Neural crest cell (in vitro differentiated cells): ENCODE measurements at regions not wholly inside any gene's neighbourhood (a gene's known extent, or its start where the extent isn't known, plus 50 kb on each side); places are given as distances from the start of the nearest gene placed in this dataset.
A peak's percentile ranks its signal among the peaks of the same experiment; 100 is the strongest.

Experiments used
- DNase-seq: peaks from one replicate; pipeline ENCODE4 v3.0.0; 2021; ENCODE audit warnings: low read depth, mixed read lengths, low spot score
- H3K27ac Mint-ChIP-seq: one replicate; pipeline ENCODE4 v1.8.0; 2021; ENCODE audit warnings: mild to moderate bottlenecking, mixed read lengths; ENCODE audit not compliant: unreplicated experiment
- H3K27me3 Mint-ChIP-seq: 2 replicates; pipeline ENCODE4 v1.8.0; 2021; ENCODE audit warnings: low read depth, mild to moderate bottlenecking, mixed read lengths
- H3K36me3 Mint-ChIP-seq: 2 replicates; pipeline ENCODE4 v1.8.0; 2021; ENCODE audit warnings: low read depth, mild to moderate bottlenecking, mixed read lengths
- H3K4me1 Mint-ChIP-seq: 2 replicates; pipeline ENCODE4 v1.8.0; 2021; ENCODE audit warnings: mixed read lengths
- H3K4me3 Mint-ChIP-seq: one replicate; pipeline ENCODE4 v1.8.0; 2021; ENCODE audit warnings: mild to moderate bottlenecking, mixed read lengths
- H3K9me3 Mint-ChIP-seq: 2 replicates; pipeline ENCODE4 v1.8.0; 2021; ENCODE audit warnings: mixed read lengths
- TF ChIP-seq, protein P1 (sequence below): fragments of 200-600 bp; sonication (generic); conservative IDR thresholded peaks from 2 replicates; pipeline ENCODE4 v1.5.0; 2021; ENCODE audit warnings: antibody characterized with exemption, mild to moderate bottlenecking

- H3K4me1 Mint-ChIP-seq = no peaks in the 10 kb centered on the region
- H3K4me3 Mint-ChIP-seq = no peak overlapping the region
- no peak overlapping the region for H3K27ac Mint-ChIP-seq
- no peaks in the 10 kb centered on the region for H3K36me3 Mint-ChIP-seq
- no peak for DNase-seq
- no peaks in the 10 kb centered on the region for H3K9me3 Mint-ChIP-seq
- TF ChIP-seq, protein P1, sequence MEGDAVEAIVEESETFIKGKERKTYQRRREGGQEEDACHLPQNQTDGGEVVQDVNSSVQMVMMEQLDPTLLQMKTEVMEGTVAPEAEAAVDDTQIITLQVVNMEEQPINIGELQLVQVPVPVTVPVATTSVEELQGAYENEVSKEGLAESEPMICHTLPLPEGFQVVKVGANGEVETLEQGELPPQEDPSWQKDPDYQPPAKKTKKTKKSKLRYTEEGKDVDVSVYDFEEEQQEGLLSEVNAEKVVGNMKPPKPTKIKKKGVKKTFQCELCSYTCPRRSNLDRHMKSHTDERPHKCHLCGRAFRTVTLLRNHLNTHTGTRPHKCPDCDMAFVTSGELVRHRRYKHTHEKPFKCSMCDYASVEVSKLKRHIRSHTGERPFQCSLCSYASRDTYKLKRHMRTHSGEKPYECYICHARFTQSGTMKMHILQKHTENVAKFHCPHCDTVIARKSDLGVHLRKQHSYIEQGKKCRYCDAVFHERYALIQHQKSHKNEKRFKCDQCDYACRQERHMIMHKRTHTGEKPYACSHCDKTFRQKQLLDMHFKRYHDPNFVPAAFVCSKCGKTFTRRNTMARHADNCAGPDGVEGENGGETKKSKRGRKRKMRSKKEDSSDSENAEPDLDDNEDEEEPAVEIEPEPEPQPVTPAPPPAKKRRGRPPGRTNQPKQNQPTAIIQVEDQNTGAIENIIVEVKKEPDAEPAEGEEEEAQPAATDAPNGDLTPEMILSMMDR = no peak
- H3K27me3 Mint-ChIP-seq = no peaks in the 10 kb centered on the region
Measured at GRCh38 chr2:194327196-194327888, 1329.7 kb upstream of the SLC39A10 start.

DNA sequence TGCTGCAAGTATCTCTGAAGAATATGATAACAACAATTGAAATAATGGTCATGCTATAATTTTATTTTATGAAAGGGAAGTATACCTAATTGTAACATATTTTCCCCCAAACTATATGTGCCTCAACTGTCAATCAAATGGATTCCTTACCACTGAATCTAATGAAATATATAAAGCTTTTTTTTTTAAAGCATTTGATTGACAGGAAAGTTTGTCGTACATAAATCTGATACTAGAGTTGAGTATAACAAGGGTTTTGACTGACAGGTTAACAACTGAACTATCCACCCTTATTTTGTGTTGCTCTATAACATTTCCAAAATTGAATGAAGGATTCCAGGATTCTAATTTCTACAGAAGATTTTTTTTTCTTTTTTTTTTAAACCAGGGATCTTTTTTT is 1333.3 kb upstream of the SLC39A10 start:
- no peaks in the 10 kb centered on the region for H3K4me1 Mint-ChIP-seq
- no peak for DNase-seq
- H3K27ac Mint-ChIP-seq = no peak overlapping the region
- no peaks in the 10 kb centered on the region for H3K9me3 Mint-ChIP-seq
- no peaks in the 10 kb centered on the region for H3K36me3 Mint-ChIP-seq
- TF ChIP-seq, protein P1 = no peak
- H3K4me3 Mint-ChIP-seq = no peak overlapping the region
- H3K27me3 Mint-ChIP-seq = no peaks in the 10 kb centered on the region

GRCh38 chr2:194320520-194320919 is 1336.5 kb upstream of the SLC39A10 start:
- Mint-ChIP-seq H3K4me1 (no peaks in the 10 kb centered on the region), H3K27me3 (no peaks in the 10 kb centered on the region), H3K9me3 (no peaks in the 10 kb centered on the region), H3K27ac (no peak overlapping the region), H3K4me3 (no peak overlapping the region), H3K36me3 (no peaks in the 10 kb centered on the region)
- no peak for DNase-seq
- TF ChIP-seq, protein P1 = no peak

DNA sequence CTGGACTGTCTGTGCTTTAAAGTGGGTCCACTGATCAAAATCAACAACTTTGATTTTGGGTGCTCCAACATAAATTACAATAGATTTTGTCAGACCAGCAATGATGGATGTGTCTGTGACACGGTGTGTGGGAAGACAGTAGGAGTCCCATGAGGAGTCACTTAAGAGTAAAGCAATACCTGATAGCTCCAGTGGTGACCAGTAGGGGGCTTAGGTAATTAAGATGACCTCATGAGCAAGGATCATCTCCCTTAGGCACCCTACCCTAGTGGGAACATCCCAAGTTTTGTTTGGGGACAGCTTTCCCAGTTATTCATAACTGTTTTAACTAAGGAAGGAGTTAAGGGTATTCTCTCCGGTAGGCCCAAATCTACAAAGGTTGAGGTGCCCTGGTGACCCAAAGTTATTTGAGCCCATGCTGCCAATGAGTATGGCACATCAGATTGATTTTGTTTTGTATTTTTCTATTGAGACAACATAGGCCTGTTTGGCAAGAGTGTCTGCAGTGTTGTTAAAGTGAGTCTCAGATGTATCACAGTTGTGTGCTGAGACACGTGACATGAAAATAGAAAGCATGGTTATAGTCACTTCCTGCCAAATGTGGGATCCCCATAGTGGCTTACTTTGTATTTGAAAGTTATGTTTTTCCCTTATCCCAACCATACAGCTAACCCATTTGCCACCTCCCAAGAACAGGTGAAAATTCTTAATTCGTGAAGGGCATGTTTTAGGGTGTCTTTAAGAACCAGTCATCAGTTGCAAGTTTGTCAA is 1337.6 kb upstream of the SLC39A10 start:
- TF ChIP-seq, protein P1 = peak; percentile 41
- peaks cover 3% of the 10 kb centered on the region for H3K27me3 Mint-ChIP-seq

DNA sequence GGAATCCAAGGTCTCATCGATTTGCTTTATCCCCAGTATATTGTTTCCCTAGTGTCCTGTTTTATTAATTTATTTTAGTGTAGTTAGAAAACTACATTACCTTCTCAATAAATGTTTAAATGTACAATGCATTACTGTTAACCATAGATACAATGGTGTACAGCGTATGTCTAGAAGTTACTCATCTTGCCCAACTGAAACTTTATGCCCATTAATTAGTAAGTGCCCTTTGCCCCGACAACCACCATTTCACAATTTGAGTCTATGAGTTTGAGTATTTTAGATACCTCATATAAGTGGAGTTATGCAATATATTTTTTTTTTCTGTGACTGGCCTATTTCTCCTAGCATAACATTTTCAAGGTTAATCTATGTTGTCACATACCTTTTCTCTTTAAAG is 1343.0 kb upstream of the SLC39A10 start:
- no peak overlapping the region for H3K27ac Mint-ChIP-seq
- no peak for DNase-seq
- no peaks in the 10 kb centered on the region for H3K36me3 Mint-ChIP-seq
- H3K4me3 Mint-ChIP-seq = no peak overlapping the region
- TF ChIP-seq, protein P1 = no peak
- peaks cover 5% of the 10 kb centered on the region for H3K27me3 Mint-ChIP-seq
- no peaks in the 10 kb centered on the region for H3K4me1 Mint-ChIP-seq
- no peaks in the 10 kb centered on the region for H3K9me3 Mint-ChIP-seq

More for the DNA sequence above, 1337.6 kb upstream of the SLC39A10 start:
- Mint-ChIP-seq H3K27ac (no peak overlapping the region), H3K4me3 (no peak overlapping the region), H3K9me3 (no peaks in the 10 kb centered on the region), H3K4me1 (no peaks in the 10 kb centered on the region), H3K36me3 (no peaks in the 10 kb centered on the region)
- no peak for DNase-seq
